GM18858 (cell line): ENCODE measurements at regions not wholly inside any gene's neighbourhood (a gene's known extent, or its start where the extent isn't known, plus 50 kb on each side); places are given as distances from the start of the nearest gene placed in this dataset.

Source experiments
- ATAC-seq: cut with Tn5 transposase; IDR thresholded peaks from one replicate; pipeline ENCODE4 v1.9.1; 2021; ENCODE audit not compliant: unreplicated experiment

DNA sequence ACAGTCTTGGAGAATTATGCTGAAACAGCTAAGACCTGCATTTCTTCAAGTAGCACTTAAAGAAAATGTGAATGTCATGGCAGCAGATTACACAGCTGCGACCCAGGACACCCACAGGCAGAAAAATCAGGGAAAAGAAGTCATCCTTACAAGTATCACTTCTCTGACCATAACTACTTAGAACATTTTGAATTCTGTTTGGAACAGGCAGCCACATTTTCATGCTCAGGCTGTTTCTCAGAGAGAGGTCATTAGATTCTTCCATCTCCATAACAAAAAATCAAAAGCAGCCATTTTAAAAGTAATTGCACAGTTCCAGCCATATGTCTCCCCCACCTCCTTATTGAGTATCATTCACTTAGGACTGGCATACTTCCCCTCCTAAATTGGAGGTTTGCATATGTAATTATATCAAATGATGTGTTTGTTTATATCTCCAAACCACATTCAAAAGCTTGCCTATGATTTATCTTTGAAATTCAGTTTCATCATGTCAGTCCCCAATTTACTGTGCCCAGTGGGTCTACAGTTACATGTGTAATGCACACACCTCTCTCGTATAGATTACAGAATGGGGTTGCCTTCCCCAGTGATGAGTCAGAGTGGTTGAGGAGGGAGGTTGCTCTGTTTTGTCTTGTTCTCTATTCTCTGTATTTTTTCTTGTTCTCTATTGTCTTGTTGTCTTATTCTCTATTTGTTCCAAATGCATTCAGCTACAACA lies 276.5 kb upstream of the MTNR1B start:
- no peak for ATAC-seq

DNA sequence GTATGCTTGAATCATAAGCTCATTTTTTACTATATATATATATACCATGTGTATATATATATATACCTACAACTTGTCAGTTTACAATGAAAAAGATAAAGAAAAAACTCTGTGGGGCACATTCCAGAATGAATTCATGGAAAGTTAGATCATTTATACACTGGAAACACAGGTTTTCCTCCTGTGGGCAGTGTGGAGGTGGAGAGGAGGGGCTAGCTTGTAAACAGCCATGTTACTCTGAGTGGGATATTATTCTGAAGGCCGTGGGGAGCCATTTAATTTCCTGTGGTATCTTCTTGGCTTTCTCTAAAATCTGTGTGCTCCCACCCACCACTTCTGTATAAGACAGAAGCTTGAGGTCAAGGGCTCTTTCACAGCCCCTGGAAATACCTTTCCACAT lies 273.4 kb upstream of the MTNR1B start:
- no peak for ATAC-seq

DNA sequence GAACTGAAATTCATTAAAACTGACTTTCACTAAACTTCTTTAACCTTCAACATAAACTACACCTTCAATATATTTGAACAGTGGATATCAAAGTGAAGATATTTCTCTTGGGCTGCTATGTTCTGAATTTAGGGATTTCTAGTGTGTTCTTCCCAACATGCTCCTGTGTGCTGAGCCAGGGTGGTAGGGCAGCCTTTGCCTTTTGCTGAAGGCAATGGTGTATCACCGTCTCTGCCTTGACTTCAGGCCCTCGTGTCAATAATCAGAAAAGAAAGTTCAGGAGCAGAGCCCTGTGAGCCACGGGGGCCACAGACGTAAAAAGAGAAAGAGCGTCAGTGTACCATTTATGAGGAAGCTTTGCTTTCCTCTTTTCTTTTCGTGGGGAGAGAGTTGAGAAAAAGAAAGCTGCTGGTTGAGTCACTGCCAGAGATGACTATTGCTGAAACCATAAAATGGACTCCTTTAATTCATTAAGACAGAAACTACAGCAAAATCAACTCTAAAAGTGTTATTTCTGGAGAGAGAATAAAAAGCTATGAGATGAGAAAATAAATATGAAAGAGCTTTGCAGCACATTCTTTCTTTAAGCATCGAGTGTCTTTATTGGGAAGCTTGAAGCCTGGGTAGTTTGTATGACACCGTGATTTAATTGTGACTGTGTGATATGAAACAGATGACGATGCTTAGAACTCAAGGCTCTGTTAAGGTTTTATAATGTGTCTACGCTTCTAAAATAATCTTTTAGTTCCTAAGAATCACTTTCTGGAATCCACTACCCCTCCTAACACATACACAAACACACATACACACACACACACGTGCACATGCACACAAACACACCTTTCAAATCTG lies 271.8 kb upstream of the MTNR1B start:
- ATAC-seq = no peak

DNA sequence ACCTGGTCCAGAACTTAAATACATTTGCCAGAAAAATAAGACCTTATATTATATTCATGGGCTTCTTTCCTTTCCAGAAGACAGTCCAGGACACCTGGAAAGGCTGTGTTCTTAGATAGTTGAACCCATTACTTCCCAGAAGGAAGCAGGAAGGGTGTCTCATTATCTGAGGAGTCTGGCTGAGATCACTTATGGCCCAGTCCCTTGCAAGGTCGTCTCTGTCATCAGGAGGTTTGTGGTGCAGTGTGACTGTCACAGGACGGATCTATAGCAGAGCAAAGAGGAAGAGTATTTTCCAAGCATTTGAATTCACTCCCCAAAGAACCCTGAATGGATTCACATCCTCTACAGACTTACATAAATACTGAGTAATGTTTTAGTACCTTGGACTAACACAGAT lies 270.7 kb upstream of the MTNR1B start:
- ATAC-seq = no peak

DNA sequence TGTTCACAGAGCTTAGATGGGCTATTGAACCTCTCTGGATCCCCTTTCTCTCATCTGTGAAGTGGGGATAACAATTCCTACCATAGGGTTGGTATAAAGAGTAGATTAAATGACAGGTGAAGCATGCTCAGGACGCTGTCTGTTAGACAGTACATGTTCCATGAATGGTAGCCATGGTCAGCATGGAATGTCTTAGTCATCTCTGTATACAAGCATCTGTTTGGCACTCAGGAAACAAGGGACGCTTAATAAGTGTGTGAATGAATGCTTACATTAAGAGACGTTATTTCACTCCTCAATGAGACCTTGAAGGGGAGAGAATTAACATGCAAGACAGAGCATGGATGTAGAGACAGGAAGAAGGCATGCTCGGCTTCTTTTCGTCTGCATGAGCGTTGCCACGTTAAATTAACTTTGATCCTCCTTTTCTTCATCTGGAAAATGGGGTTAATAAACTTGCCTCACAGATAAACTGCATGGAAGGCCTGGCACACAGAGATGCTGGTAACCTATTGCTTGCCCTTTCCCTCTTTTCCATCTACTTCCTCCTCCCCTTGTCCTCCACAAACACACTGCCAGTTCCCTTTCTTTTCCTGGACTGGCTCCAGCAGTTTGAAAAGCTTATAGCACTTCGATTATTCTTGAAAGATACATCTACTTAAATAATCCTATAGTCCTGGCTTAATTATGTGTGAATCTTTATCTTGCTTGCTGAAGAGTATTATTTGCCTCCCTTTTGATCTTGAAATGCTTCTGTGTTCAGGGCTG lies 267.2 kb upstream of the MTNR1B start:
- ATAC-seq = no peak

DNA sequence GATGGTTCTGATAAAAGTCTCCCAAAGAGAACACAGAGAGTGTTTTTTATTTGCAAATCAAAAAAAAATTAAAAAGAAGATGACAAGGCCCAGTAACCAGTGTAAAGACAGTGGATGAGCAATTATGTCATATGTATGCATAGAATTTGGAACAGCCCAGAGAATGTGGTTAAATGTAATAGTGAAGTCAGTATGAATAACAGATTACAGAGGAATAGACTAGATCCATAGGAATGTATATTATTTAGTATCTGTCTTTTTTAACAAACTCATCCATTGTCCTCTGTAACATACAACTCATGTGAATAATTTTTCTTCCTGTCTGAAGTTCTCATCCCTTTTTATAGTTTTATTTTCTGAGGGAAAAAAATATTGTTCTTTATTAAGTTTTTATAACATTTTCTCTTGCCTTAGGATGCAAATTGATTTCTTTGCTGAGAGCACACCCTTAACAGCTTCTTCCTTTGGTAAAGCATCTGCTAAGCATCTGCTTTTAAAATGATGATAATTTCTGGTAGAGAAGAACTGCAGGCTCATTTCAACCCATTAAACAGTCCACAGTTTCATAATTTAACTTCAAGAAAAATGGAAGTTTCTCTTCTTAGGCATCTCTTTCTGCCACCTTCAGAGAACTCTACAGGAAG lies 266.5 kb upstream of the MTNR1B start:
- ATAC-seq = no peak

DNA sequence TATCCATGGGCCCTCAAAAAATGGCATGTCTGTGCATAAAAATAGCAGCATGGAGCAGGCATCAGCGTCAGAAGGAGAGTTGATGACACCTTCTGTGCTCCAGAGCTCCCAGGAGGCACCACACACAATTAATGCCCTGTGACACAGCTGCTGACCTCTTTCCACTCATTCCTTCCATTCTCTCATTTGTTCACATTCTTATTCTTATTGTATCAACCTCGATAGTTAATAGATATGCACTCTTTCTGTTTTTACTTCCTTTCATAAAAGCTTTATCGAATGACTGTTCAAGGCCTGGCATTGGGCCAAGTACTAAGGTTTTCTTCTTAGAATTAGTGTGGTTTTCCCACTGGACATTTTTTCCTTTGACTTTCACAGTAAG lies 266.0 kb upstream of the MTNR1B start:
- ATAC-seq = no peak

DNA sequence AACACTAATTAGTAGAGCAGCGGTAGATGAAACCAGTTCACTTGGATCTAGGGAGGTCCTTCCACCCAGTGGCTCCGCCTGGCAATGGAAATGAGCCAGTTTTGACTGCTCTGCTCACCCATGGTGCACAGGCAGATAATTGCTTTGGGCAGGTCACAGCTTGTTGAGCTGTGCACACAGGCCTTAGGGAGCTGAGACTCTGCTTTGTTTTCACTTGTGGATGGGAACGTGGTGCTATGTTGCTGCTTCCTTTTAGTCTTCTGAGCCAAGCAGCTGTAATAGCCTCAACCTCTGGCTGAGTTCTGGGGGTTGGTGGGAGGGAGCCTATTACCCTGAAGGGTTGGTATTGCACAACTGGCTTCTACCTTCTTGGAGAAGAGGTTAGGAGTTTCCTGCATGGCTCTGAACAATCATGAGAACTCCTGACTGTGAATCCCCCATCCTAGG lies 262.3 kb upstream of the MTNR1B start:
- ATAC-seq = no peak

DNA sequence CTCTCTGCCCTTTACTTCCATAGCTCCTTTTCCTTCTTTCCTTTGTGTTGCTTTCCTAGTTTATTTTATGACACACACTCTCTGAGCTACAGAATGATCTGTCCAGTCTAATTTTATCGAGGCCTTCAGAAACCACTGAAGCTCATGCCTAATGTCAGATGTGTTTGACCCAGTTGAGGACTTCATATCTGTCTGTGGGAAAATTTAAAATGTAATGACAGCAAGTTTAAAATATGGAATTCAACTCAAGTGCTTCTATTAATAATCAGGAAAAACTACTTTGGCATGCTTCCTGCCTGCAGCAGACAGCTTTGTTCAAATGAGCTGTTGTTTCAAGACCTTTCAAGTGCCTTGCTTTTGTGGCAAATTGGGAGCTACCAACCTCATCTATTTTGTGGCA lies 261.8 kb upstream of the MTNR1B start:
- no peak for ATAC-seq

DNA sequence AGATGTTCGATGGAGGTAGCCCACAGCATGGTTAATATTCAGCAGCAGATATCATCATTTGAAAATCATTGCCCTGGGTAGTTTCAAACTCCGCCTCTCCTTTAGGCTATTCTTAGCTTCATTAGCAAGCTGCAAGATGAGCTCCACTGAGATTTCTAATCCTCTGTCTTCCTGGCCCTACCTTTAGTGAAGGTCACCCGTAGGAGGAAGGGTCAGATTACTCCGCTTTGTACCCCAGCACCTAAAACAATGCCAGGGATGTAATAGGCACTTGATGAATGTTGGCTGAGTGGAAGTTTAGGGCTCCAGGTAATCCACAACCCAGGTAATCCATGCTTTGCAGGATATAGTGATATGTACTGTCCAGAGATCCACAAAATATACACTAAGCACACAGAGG lies 260.1 kb upstream of the MTNR1B start:
- no peak for ATAC-seq

DNA sequence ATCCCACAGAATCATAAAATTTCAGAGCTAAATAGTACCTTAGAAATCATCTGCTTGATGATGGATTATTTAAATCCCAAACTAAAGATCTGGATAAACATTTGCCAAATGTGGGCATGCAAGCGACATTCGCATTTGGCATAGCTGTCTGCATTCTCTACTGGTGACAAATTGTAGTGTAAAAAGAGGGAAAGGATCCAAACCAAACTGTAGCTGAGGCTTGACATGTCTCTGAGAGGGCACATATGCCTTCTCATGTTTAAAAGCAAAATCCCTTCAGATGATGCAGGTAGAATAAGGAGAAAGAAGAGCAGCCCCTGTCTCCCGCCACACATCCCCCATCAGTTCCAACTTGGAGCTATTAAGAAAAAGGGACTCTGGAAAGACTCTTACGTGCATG lies 257.5 kb upstream of the MTNR1B start:
- ATAC-seq = no peak

DNA sequence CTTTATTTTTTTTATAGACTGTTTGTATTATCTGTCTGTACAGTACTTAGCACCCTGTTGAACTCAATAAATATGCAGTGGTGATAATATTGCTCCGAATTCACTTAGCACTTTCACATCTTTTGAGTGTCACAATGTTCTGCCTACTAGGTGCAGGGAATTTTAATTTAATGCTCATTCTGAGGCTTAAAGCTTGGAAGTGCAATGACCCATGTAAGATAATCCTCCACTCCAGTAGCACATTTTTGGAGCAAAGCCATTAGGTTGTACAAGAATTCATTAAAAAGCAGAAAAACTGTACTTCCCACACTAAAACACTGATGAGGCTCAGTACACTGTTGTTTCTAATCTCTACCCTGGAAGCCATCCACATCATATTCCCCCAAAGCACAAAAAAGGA lies 255.3 kb upstream of the MTNR1B start:
- no peak for ATAC-seq

DNA sequence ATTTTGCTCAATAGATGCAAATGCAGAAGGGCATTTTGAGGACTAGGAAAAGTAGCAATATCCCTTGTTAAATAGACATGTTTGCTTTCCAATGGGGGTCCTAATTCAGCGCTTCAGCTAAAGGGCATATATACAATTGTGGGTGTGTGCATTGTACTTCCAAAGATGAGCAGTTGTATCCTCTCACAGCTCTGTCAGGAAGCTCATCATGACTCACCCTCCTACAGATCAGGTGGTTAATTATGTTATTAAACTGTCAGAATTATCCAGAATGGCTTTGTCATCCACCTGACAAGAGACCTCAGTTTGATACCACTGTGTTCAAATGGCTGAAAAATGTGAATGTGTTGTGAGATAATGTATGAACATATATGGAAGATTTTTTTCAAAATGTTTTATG lies 252.2 kb upstream of the MTNR1B start:
- ATAC-seq = no peak

DNA sequence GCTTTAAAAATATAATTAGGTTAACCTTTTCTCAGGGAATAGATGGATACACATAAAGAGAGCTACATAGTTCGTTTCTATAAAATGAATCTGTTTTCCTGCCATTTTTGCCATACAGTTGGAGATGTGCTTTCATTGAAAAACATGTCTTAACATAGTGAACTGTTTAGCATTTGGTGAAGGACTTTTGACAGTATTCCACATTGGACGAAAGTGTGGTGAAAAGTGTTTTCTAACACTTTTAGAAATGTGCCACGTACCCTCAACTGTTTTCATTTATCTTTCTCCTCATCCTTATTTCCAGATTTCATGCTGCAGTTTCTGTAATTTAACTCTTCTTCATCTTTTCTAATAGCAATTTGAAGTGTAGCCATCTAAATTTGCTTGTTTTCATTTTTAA lies 249.1 kb upstream of the MTNR1B start:
- ATAC-seq = no peak

DNA sequence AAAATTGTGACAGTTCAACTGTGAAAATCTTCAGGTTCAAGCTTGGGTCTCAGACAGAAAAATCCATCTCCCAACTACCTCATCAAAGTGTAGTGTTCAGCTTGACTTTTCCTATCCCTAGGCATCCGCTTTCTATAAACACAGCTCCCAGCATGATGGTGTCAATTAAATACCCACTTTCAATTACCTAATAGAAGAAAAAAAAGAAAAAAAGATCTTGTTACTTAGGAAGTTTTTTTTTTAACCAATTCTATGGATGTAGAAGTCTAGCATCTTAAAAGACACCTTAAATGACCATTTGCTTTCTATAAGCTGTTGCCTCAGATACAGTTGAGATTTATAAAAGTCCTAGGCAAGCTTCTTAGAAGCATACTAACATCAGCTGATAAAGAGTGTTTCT lies 244.1 kb upstream of the MTNR1B start:
- no peak for ATAC-seq

DNA sequence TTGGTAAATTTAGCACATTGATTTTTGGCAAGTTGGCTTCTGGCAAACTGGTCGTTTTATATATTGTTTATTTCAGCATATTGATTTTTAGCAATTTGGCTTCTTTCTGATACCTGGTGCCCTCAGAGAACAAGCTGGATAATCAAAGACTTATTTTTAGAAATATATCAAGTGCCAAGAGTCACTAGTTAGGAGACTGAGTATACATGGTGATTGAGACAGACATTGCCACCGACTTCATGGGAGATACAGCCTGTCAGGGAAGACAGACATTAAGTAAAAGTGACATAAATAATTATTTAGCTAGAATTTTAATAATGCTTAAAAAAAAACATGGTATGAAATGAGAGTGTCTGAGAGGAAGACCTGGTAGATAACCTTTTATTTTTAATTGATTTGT lies 242.3 kb upstream of the MTNR1B start:
- no peak for ATAC-seq

DNA sequence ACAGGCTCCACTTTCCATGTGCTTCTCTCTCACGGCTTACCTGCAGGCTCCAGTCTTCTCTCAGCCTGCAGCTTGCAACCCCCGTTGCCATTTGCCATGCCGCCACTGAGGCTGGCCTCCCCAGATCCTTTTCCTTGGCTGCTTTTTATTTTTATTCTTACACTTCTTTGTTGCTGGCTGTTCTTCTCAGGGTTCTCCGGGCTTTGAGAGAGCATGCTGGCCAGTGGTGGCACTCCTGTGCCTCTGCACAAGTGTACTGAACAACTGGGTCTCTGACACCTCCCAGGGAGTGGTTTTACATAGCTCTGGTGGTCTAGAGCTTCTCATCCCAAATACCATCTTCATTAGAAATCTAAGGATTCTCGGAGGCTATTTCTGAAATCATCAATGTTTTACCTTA lies 241.7 kb upstream of the MTNR1B start:
- ATAC-seq = no peak

DNA sequence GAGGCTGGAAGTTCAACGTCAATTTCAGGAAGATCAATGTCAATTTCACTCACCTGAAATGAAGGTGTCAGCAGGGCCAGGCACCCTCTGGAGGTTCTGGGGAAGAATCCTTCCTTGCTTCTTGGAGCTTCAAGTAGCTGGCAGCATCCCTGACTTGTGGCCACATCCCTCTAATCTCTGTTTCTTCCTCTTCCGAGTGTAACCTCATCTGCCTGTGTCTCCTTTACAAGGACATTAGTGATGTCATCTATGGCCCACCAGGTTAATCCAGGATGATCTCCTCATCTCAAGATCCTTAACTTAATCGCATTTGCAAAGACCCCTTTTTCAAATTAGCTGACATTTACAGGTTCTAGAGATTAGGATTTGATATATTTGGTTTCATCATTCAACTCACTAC lies 240.8 kb upstream of the MTNR1B start:
- ATAC-seq = no peak

DNA sequence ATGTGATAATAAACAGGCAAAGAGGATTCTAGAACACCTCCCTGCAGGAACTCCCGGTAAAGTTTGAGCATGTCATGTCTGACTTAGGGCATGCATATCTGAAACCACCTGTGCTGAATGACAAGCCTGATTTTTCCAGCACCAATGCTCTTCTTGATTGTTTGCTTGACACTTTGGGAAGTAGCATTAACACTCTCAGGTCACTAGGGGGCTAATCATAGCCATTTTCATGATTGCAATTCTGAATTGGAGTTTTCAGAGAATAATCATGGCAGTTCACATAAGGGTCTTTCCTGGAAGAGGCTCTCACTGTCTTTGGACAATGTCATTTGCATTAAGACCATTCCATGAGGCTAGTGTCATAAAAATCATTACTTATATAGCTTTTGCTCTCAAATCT lies 234.4 kb upstream of the MTNR1B start:
- ATAC-seq = no peak

DNA sequence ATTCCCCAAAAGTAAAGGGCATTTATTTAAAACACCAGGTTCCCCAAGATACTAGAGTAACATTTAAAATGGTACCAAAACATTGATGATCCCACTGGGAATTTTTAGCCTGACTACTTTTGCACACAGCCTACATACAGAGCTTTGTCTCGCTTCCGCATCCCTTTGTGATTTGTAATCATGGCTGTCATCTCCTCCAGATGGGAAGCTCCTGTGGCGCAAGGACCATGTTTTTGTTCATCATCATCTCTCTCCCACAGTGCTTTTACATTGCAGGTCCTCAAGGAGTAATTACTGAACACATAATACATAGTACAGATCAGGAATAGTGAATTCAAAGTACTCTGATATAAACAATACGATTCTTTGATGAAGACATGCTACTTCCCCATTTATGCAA lies 231.2 kb upstream of the MTNR1B start:
- ATAC-seq = no peak

DNA sequence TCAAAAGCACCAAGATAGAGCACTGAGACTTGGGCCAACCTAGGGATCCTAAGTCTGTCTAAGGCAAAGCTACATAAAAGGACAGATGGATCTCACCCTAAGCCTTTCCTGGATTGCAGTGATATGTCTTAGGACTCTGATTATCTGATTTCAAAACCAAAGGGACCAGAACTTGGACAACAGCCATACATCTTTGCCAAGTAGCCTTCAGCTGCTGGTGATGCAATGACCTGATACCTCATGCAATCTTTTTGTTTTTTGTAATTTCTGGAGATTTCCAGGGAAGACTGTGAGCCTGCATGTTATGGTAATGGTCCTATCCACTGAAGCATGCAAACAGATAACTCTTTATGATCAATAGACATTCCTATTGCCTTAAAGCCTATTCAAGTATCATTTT lies 230.4 kb upstream of the MTNR1B start:
- no peak for ATAC-seq
